KMS-11 (cell line): ENCODE measurements at regions not wholly inside any gene's neighbourhood (a gene's known extent, or its start where the extent isn't known, plus 50 kb on each side); places are given as distances from the start of the nearest gene placed in this dataset.
"Not testable (repeated sequence)": the region's sequence is repeated elsewhere in the genome, so short reads cannot be mapped to it uniquely, and the experiment has no call there.

Experiments
- H2AFZ ChIP-seq: fragments of 200-600 bp; sonication (generic); 2 replicates; pipeline ENCODE4 v1.6.1; 2016; ENCODE audit warnings: antibody characterized with exemption, mixed run types, low read depth
- H3K27ac ChIP-seq: fragments of 200-600 bp; sonication (generic); 2 replicates; pipeline ENCODE4 v1.6.1; 2016; ENCODE audit warnings: mild to moderate bottlenecking, mixed run types
- H3K27me3 ChIP-seq: fragments of 200-600 bp; sonication (generic); 2 replicates; pipeline ENCODE4 v1.6.1; 2017; ENCODE audit warnings: mild to moderate bottlenecking, low read depth, mixed run types, moderate library complexity; ENCODE audit not compliant: insufficient read depth
- H3K36me3 ChIP-seq: fragments of 200-600 bp; sonication (generic); 2 replicates; pipeline ENCODE4 v1.6.1; 2017; ENCODE audit warnings: mild to moderate bottlenecking, mixed run types; ENCODE audit not compliant: insufficient read depth
- H3K4me1 ChIP-seq: fragments of 200-600 bp; sonication (generic); 2 replicates; pipeline ENCODE4 v1.6.1; 2016; ENCODE audit warnings: mild to moderate bottlenecking, low read depth, mixed run types; ENCODE audit not compliant: poor library complexity, severe bottlenecking
- H3K4me2 ChIP-seq: fragments of 200-600 bp; sonication (generic); 2 replicates; pipeline ENCODE4 v1.7.0; 2016; ENCODE audit warnings: mild to moderate bottlenecking, mixed run types
- H3K4me3 ChIP-seq: fragments of 200-600 bp; sonication (generic); IDR thresholded peaks from 2 replicates; pipeline ENCODE4 v1.6.1; 2017; ENCODE audit warnings: low read depth, low read length, mixed read lengths; ENCODE audit not compliant: insufficient read depth
- H3K79me2 ChIP-seq: fragments of 200-600 bp; sonication (generic); 2 replicates; pipeline ENCODE4 v1.6.1; 2016; ENCODE audit warnings: low read depth, mixed run types; ENCODE audit not compliant: insufficient read depth
- H3K9ac ChIP-seq: fragments of 200-600 bp; sonication (generic); 2 replicates; pipeline ENCODE4 v1.6.1; 2016; ENCODE audit warnings: mild to moderate bottlenecking, mixed run types
- H4K20me1 ChIP-seq: fragments of 200-600 bp; sonication (generic); 2 replicates; pipeline ENCODE4 v1.6.1; 2016; ENCODE audit warnings: mild to moderate bottlenecking, mixed run types; ENCODE audit not compliant: insufficient read depth

DNA sequence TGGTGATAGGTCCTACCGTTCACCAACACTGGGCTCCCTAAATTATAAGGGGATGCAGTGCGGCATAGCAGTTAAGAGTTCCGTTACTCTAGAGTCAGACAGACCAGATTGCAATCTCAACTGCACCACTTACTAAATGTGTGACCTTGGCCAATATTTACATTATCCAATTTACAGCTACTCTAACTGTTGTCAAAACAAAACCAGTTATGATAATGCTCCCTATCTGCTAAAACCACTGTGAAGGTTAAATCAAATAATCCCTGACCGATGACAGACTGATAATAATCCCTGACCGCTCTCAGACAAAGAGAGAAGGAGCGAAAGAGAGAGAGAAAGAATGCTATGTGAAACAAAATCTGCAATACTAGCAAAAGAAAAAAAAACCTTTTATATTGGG is 586.9 kb downstream of the PRIM2 start:
- H3K4me1 ChIP-seq, H2AFZ ChIP-seq, H3K4me2 ChIP-seq, H4K20me1 ChIP-seq, H3K36me3 ChIP-seq, H3K79me2 ChIP-seq, H3K27ac ChIP-seq, H3K27me3 ChIP-seq, H3K9ac ChIP-seq, H3K4me3 ChIP-seq: not testable (repeated sequence)

DNA sequence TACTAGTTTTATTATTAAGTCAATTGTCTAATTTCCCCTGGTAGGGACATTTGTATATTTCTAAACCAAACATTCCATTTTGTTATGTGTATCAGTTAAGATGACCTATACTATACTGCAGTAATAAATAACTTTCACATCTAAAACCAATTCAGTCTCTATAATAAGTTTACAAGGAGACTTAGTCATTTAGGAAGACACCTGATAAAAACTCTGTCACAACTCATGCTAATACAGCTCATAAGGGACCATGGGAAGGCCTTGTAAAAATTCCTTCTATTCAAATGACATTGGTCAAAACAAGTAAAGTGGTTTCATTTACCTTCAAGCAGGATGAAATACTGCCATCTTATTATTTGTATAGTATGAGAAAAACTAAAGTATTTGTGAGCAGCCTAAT is 597.9 kb downstream of the PRIM2 start:
- H3K4me3 ChIP-seq, H3K4me1 ChIP-seq, H3K27ac ChIP-seq, H3K36me3 ChIP-seq, H3K27me3 ChIP-seq, H4K20me1 ChIP-seq, H3K9ac ChIP-seq, H3K79me2 ChIP-seq, H2AFZ ChIP-seq, H3K4me2 ChIP-seq: not testable (repeated sequence)

DNA sequence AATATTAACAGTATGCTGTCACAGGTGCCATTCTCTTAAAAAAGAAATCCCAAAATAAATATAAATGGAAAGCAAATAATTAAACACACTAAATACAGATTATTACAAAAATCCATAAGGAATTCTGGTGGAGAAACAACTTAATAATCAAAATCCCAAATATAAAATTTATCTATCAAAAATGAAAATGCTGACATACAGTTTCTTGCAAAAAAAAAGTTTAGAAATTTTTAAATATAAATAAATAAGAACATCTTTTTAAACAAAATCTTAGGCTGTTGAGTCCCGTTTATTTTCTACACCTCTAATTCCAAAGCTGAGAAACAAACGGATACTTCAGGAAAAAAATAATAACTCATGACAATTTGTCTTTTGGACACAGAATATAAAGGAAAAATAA is 625.5 kb downstream of the PRIM2 start:
- not testable (repeated sequence) for H3K79me2 ChIP-seq, H3K4me3 ChIP-seq, H3K9ac ChIP-seq, H4K20me1 ChIP-seq, H3K27ac ChIP-seq, H2AFZ ChIP-seq, H3K36me3 ChIP-seq, H3K4me2 ChIP-seq, H3K4me1 ChIP-seq, H3K27me3 ChIP-seq

DNA sequence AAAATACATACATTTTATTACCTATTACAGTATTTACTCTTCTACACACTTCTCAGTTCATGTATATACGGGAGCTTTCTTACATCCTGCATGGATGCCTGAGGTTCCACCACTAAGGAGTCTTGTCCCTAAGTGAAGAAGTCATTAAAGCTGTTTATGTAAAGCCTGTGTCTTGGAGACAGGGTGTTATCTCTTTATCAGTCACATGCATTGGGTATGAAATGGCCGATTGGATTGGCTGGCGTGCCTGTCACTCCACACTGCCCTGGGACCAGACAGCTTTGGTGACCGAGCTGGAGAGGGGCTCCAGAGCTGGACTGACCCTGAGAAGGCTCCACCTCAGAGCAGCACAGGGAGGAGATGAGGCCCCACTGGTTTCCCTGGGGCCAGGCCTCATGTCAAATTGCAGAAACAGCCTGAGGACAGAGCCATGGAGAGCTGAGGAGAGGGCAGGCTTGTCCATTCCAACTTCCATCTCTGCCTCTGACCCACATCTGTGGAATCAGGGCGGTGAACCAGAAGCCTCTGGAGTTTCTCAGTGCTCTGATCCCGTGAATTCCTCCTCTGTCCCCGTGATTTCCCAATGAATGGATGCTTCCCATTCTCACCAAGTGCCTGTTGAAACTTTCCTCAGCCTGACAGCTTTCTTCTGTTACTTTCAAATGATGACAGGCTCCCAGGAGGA is 628.8 kb downstream of the PRIM2 start:
- H3K27ac ChIP-seq, H4K20me1 ChIP-seq, H3K27me3 ChIP-seq, H3K36me3 ChIP-seq, H3K4me2 ChIP-seq, H3K4me1 ChIP-seq, H3K79me2 ChIP-seq, H3K4me3 ChIP-seq, H2AFZ ChIP-seq, H3K9ac ChIP-seq: not testable (repeated sequence)

DNA sequence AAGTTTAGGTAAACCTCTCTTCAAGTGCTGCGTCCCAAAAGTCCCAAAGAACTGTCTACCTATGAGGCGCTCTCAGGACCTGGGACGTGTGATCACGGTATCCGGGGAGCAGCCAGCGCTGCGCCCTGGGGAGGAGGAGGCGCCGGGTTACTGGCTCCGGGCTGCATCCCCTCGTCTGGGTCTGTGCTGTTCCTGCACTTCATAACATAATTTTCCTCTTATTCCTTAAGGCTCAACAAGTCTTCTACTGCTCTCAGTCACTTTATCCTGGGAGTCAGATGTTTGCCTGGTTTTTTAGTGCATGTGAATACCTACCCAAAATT is 629.3 kb downstream of the PRIM2 start:
- H3K4me1 ChIP-seq, H3K27me3 ChIP-seq, H3K4me3 ChIP-seq, H3K36me3 ChIP-seq, H3K9ac ChIP-seq, H3K79me2 ChIP-seq, H4K20me1 ChIP-seq, H3K4me2 ChIP-seq, H3K27ac ChIP-seq, H2AFZ ChIP-seq: not testable (repeated sequence)

DNA sequence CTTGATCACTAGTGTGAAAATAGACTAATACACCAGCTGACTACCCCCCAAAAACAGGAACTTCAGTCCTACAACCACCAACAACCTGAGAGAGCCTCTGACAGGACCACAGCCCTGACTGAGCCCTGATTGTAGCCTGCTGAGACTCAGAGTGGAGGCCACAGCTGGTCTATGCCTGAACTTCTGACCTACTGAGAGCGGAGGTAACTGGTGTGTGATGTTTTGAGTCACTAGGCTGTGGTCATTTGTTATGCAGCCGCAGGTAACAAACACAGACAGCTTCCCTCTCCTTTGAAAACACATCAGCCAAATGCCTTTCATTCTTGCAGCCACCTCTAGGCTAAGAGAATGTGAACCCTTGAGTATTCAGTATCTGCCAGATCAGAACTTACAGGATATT is 631.1 kb downstream of the PRIM2 start:
- H3K4me2 ChIP-seq, H3K27me3 ChIP-seq, H2AFZ ChIP-seq, H3K9ac ChIP-seq, H3K4me1 ChIP-seq, H3K27ac ChIP-seq, H4K20me1 ChIP-seq, H3K79me2 ChIP-seq, H3K4me3 ChIP-seq, H3K36me3 ChIP-seq: not testable (repeated sequence)

DNA sequence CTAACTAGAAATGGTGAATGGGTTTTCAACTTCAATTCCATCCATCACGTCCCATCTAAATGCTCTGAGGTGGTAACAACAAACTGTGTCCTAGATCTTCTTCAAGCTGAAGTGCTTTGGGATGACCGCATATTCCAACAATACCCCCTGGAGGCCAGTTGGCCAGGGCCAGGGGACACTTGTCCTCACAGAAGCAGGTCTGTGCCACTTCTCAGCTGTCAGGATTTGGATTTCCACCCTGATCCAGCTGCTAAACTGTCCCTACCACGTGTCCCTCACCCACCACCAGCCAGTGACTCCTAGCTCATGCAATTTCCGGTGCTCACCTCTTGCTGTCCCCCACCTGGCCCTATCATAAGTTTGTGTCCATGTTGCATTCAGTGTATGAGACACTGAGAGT is 633.0 kb downstream of the PRIM2 start:
- not testable (repeated sequence) for H3K4me1 ChIP-seq, H3K4me3 ChIP-seq, H3K4me2 ChIP-seq, H3K27ac ChIP-seq, H4K20me1 ChIP-seq, H2AFZ ChIP-seq, H3K27me3 ChIP-seq, H3K9ac ChIP-seq, H3K79me2 ChIP-seq, H3K36me3 ChIP-seq

DNA sequence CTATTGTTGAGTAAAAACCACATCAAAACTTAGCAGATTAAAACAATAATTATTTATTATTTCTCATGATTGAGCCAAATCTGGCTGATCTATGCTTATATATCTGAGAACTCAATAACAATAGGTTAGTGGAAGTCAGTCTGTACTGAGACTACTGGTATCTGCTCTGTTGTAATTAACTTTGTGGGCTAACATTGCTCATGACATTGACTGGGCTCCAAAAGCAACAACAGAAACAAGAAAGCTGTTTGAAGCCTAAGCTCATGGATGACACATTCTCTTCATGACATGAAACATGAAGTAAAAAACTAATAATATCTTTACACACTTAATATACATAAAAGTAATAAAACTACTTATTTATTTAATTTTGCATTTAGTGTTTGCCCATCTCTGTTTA is 649.3 kb downstream of the PRIM2 start:
- H3K27ac ChIP-seq, H3K4me2 ChIP-seq, H3K4me3 ChIP-seq, H4K20me1 ChIP-seq, H3K79me2 ChIP-seq, H2AFZ ChIP-seq, H3K9ac ChIP-seq, H3K27me3 ChIP-seq, H3K36me3 ChIP-seq, H3K4me1 ChIP-seq: not testable (repeated sequence)

DNA sequence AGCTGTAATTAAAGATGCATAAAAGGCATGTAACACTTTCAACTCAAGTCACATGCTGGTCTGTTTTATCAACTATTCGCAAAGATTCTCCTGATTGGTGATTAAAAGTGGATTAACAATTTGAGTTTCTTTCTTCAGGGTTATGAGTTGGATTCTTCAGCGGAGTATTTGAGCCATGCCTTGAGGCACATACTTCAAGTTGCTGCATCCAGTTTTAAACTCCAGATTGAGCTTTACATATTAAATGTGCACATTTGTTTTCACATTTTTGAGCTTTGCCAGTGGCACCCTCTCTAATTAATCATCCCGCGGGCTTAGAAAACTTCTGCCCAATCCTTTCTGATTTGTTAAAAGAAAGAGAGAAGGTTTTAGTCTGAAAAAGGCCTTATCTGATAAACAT is 654.5 kb downstream of the PRIM2 start:
- not testable (repeated sequence) for H3K27ac ChIP-seq

More for the DNA sequence above, 654.5 kb downstream of the PRIM2 start:
- not testable (repeated sequence) for H3K27me3 ChIP-seq, H3K4me1 ChIP-seq, H3K36me3 ChIP-seq, H3K79me2 ChIP-seq, H4K20me1 ChIP-seq, H3K4me2 ChIP-seq, H2AFZ ChIP-seq, H3K4me3 ChIP-seq, H3K9ac ChIP-seq
